ENCODE measurements at regions not wholly inside any gene's neighbourhood (a gene's known extent, or its start where the extent isn't known, plus 50 kb on each side); places are given as distances from the start of the nearest gene placed in this dataset.

DNA sequence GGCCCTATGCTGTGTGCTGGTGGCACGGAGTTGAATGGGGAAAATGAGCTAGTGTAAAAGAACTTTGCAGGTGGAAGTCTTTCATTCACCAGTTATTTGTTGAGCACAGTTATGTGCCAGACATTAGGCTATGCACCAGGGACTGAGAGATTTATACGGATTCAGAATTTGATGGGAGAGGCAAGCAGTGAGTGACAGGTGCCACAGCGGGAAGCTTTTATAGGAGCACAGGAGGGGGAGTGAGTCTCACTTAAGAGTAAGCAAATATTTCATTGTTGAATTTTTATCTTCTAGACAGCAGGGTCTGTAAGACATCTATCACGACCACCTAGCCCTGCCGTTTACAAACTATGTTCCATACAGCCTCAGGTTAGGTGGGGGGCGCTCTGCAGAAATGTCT lies 320.6 kb downstream of the SNAPC1 start:
- H2AFZ ChIP-seq (ENCODE audit: low read length), result no peak overlapping the region
- no peak for DNase-seq
- no peaks in the 10 kb centered on the region for H3K23me2 ChIP-seq (ENCODE audit: insufficient read length, low read depth, low read length, poor library complexity, severe bottlenecking)
- no peaks in the 10 kb centered on the region for H4K20me1 ChIP-seq (ENCODE audit: control insufficient read depth, insufficient read depth, insufficient read length)
- no peak overlapping the region for H3K4me2 ChIP-seq (ENCODE audit: insufficient read depth, insufficient read length, low read length)
- no peak overlapping the region for H4K91ac ChIP-seq (ENCODE audit: insufficient read length, low read depth, low read length)
- TF ChIP-seq, protein P1, sequence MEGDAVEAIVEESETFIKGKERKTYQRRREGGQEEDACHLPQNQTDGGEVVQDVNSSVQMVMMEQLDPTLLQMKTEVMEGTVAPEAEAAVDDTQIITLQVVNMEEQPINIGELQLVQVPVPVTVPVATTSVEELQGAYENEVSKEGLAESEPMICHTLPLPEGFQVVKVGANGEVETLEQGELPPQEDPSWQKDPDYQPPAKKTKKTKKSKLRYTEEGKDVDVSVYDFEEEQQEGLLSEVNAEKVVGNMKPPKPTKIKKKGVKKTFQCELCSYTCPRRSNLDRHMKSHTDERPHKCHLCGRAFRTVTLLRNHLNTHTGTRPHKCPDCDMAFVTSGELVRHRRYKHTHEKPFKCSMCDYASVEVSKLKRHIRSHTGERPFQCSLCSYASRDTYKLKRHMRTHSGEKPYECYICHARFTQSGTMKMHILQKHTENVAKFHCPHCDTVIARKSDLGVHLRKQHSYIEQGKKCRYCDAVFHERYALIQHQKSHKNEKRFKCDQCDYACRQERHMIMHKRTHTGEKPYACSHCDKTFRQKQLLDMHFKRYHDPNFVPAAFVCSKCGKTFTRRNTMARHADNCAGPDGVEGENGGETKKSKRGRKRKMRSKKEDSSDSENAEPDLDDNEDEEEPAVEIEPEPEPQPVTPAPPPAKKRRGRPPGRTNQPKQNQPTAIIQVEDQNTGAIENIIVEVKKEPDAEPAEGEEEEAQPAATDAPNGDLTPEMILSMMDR (conservative IDR thresholded peaks at IDR 0.05), result no peak
- no peaks in the 10 kb centered on the region for H3K4me1 ChIP-seq (ENCODE audit: insufficient read depth, low read length)
- H3K18ac ChIP-seq (ENCODE audit: insufficient read length, low read depth, low read length), result no peak overlapping the region
- no peak overlapping the region for H3K27ac ChIP-seq (ENCODE audit: insufficient read length, low read depth, low read length)
- no peak overlapping the region for H2BK12ac ChIP-seq (ENCODE audit: insufficient read length, low read depth, low read length)
- no peaks in the 10 kb centered on the region for H3K9me3 ChIP-seq (ENCODE audit: control insufficient read depth, low read depth, low read length)
- no peak overlapping the region for H3K23ac ChIP-seq (ENCODE audit: insufficient read length, low read depth, low read length)
- no peak overlapping the region for H3K4ac ChIP-seq (ENCODE audit: low read depth, low read length)
- H3K14ac ChIP-seq (ENCODE audit: insufficient read depth, low read length), result no peak overlapping the region
- H3K79me2 ChIP-seq (ENCODE audit: insufficient read depth, low read length), result no peaks in the 10 kb centered on the region
- WGBS (ENCODE audit: extremely low coverage, insufficient read length, low lambda C conversion rate), result no CpG with 5 or more reads among the region's 6 CpGs
- H2BK5ac ChIP-seq (ENCODE audit: insufficient read length, low read length), result no peak overlapping the region
- no peak overlapping the region for H3K56ac ChIP-seq (ENCODE audit: insufficient read length, low read depth, low read length)
- no peaks in the 10 kb centered on the region for H3K79me1 ChIP-seq (ENCODE audit: insufficient read depth, low read depth, low read length, poor library complexity, severe bottlenecking)
- H4K5ac ChIP-seq (ENCODE audit: insufficient read length, low read depth, low read length), result no peak overlapping the region
- H2BK15ac ChIP-seq (ENCODE audit: low read depth, low read length), result no peak overlapping the region
- no peak overlapping the region for H3T11ph ChIP-seq (ENCODE audit: low read length)
- Mint-ChIP-seq H3K27ac (no peak overlapping the region), H3K27me3 (ENCODE audit: low read depth) (0 out of 2 replicates have a peak, but pooled peaks cover 2% of the 10 kb centered on the region), H3K9me3 (peaks cover 6 to 9% of the 10 kb centered on the region in 2 experiments; a peak in 4 of 5 replicates), H3K36me3 (ENCODE audit: insufficient read depth in 1 of 3, low read depth in 3 of 3) (peaks cover 3 to 6% (median 4%) of the 10 kb centered on the region in 3 experiments; a peak in 5 of 7 replicates), H3K4me1 (peaks cover 0 to 6% of the 10 kb centered on the region in 2 experiments; a peak in 1 of 4 replicates), H3K4me3 (no peak overlapping the region)
- H2BK120ac ChIP-seq (ENCODE audit: low read depth, low read length, poor library complexity, severe bottlenecking), result no peak overlapping the region
- no peaks in the 10 kb centered on the region for H3K27me3 ChIP-seq (ENCODE audit: insufficient read depth, low read length)
- no peak overlapping the region for H2BK20ac ChIP-seq (ENCODE audit: low read depth, low read length, poor library complexity, severe bottlenecking)
- no peak overlapping the region for H4K8ac ChIP-seq (replicated peaks; ENCODE audit: insufficient read length, low read depth, low read length)
- H2AK5ac ChIP-seq (ENCODE audit: insufficient read length, low read length), result no peak overlapping the region
- no peak overlapping the region for H3K9ac ChIP-seq (ENCODE audit: extremely low read depth, insufficient read length, low read length)

Data from H9 (cell line).